H1 (cell line): ENCODE measurements at regions not wholly inside any gene's neighbourhood (a gene's known extent, or its start where the extent isn't known, plus 50 kb on each side); places are given as distances from the start of the nearest gene placed in this dataset.

Experiments
- CTCF ChIA-PET: fragments of 300-600 bp; sonication (Branson Sonifier 250); formaldehyde crosslinking; loops from one replicate; lab custom pipeline; 2021; ENCODE audit not compliant: partially characterized antibody; lab: Charles Lee
- POLR2A ChIA-PET: fragments of 300-600 bp; sonication (Branson Sonifier 250); formaldehyde crosslinking; loops from one replicate; lab custom pipeline; 2021; ENCODE audit warnings: inconsistent platforms; ENCODE audit not compliant: partially characterized antibody; lab: Charles Lee
- DNase-seq, 2 experiments: peaks; one replicate each; pipeline versions ENCODE4 v3.0.0 to v3.0.0-alpha.2; 2010 to 2022; ENCODE audit warnings: low spot score in 2 of 2, low read depth in 1 of 2, mixed read lengths in 1 of 2
- FAIRE-seq: peaks from 2 replicates; lab custom pipeline; 2011; peaks lifted over from hg19 to GRCh38; lab: Jason Lieb, UNC
- H2AFZ ChIP-seq: 2 replicates; pipeline ENCODE4 v1.8.1; 2012; ENCODE audit warnings: low read length, inconsistent platforms
- H2AK5ac ChIP-seq: 2 replicates; pipeline ENCODE4 v1.6.1; 2013; ENCODE audit warnings: low read depth, low read length
- H2BK120ac ChIP-seq: replicated peaks from 2 replicates; pipeline ENCODE3; 2013; ENCODE audit warnings: low read depth, low read length, inconsistent platforms
- H2BK12ac ChIP-seq: 2 replicates; pipeline ENCODE4 v1.6.1; 2013; ENCODE audit warnings: low read depth, low read length
- H2BK15ac ChIP-seq: 2 replicates; pipeline ENCODE4 v1.6.1; 2013; ENCODE audit warnings: low read length
- H2BK20ac ChIP-seq: 2 replicates; pipeline ENCODE4 v1.6.1; 2013; ENCODE audit warnings: low read length
- H2BK5ac ChIP-seq: 2 replicates; pipeline ENCODE4 v1.6.1; 2013; ENCODE audit warnings: low read depth, low read length
- H3K14ac ChIP-seq: 2 replicates; pipeline ENCODE4 v1.6.1; 2013; ENCODE audit warnings: inconsistent platforms; ENCODE audit not compliant: insufficient read length
- H3K18ac ChIP-seq: 2 replicates; pipeline ENCODE4 v1.6.1; 2013; ENCODE audit warnings: low read length; ENCODE audit errors: extremely low read depth
- H3K23ac ChIP-seq: 2 replicates; pipeline ENCODE4 v1.6.1; 2013; ENCODE audit warnings: inconsistent platforms; ENCODE audit not compliant: insufficient read length
- H3K23me2 ChIP-seq: 2 replicates; pipeline ENCODE4 v1.6.1; 2013; ENCODE audit warnings: low read depth, low read length
- H3K27ac ChIP-seq: 2 replicates; pipeline ENCODE4 v1.6.1; 2011; ENCODE audit warnings: low read depth, low read length, inconsistent platforms
- H3K27me3 ChIP-seq, 4 experiments: replicated peaks in 1 of 4; 1 replicate in 1 of 4; 2 replicates in 3 of 4; pipeline versions ENCODE4 v1.6.1 to v1.8.1; 2011 to 2013; ENCODE audit warnings: low read length in 3 of 4, mild to moderate bottlenecking in 3 of 4, inconsistent platforms in 2 of 4, mixed read lengths in 2 of 4, moderate library complexity in 1 of 4; ENCODE audit not compliant: control insufficient read depth in 3 of 4, insufficient read depth in 3 of 4; ENCODE audit errors: extremely low read depth in 1 of 4
- H3K36me3 ChIP-seq, 4 experiments: 2 replicates each; pipeline versions ENCODE4 v1.6.1 to v1.8.1; 2011 to 2013; ENCODE audit warnings: mild to moderate bottlenecking in 4 of 4, low read length in 3 of 4, moderate library complexity in 2 of 4, control low read depth in 1 of 4, inconsistent platforms in 1 of 4; ENCODE audit not compliant: insufficient read depth in 4 of 4, control insufficient read depth in 2 of 4
- H3K4ac ChIP-seq: replicated peaks from 2 replicates; pipeline ENCODE3; 2013; ENCODE audit warnings: low read length, low read depth, mixed read lengths, inconsistent platforms; ENCODE audit not compliant: insufficient read length
- H3K4me1 ChIP-seq, 4 experiments: replicated peaks in 1 of 4; 1 replicate in 1 of 4; 2 replicates in 3 of 4; pipeline versions ENCODE4 v1.6.1 to v1.8.1; 2011 to 2013; ENCODE audit warnings: low read length in 3 of 4, inconsistent platforms in 2 of 4, mixed read lengths in 1 of 4; ENCODE audit not compliant: insufficient read depth in 4 of 4, control insufficient read depth in 3 of 4
- H3K4me2 ChIP-seq, 2 experiments: 2 replicates each; pipeline versions ENCODE4 v1.6.1 to v1.8.1; 2011 to 2013; ENCODE audit warnings: low read depth in 2 of 2, low read length in 2 of 2, control low read depth in 1 of 2, inconsistent platforms in 1 of 2, mild to moderate bottlenecking in 1 of 2; ENCODE audit not compliant: insufficient read depth in 1 of 2
- H3K4me3 ChIP-seq, 4 experiments: fragments of 200-600, 300-600 bp in 1 of 4; sonication (generic), shearing (Covaris generic), sonication (Bioruptor Twin) in 1 of 4; 2 replicates each; pipeline versions ENCODE4 v1.5.1 to v1.8.1; 2011 to 2016; ENCODE audit warnings: low read length in 4 of 4, low read depth in 3 of 4, control low read depth in 2 of 4, inconsistent platforms in 2 of 4, mild to moderate bottlenecking in 2 of 4, mixed read lengths in 1 of 4, moderate library complexity in 1 of 4; ENCODE audit not compliant: insufficient read depth in 2 of 4; ENCODE audit errors: extremely low read depth in 1 of 4
- H3K56ac ChIP-seq: replicated peaks from 2 replicates; pipeline ENCODE3; 2013; ENCODE audit warnings: low read depth, mild to moderate bottlenecking, mixed read lengths, low read length, inconsistent platforms; ENCODE audit not compliant: insufficient read length
- H3K79me1 ChIP-seq: 2 replicates; pipeline ENCODE4 v1.6.1; 2013; ENCODE audit warnings: low read depth, low read length, control low read depth
- H3K79me2 ChIP-seq, 2 experiments: 2 replicates each; pipeline versions ENCODE4 v1.6.1 to v1.8.1; 2012 to 2013; ENCODE audit warnings: low read length in 2 of 2, mild to moderate bottlenecking in 2 of 2, inconsistent platforms in 1 of 2; ENCODE audit not compliant: insufficient read depth in 2 of 2, control insufficient read depth in 1 of 2
- H3K9ac ChIP-seq, 4 experiments: replicated peaks in 1 of 4; 1 replicate in 1 of 4; 2 replicates in 3 of 4; pipeline versions ENCODE4 v1.6.1 to v1.8.1; 2011 to 2013; ENCODE audit warnings: low read depth in 3 of 4, low read length in 3 of 4, control low read depth in 2 of 4, mild to moderate bottlenecking in 2 of 4, moderate library complexity in 2 of 4, inconsistent platforms in 1 of 4; ENCODE audit errors: extremely low read depth in 1 of 4
- H3K9me3 ChIP-seq, 2 experiments: 2 replicates each; pipeline versions ENCODE4 v1.6.1 to v1.8.1; 2012 to 2013; ENCODE audit warnings: mild to moderate bottlenecking in 2 of 2, moderate library complexity in 2 of 2, control low read depth in 1 of 2, inconsistent platforms in 1 of 2, low read depth in 1 of 2, low read length in 1 of 2, mixed read lengths in 1 of 2; ENCODE audit not compliant: insufficient read depth in 2 of 2
- H4K20me1 ChIP-seq, 2 experiments: replicated peaks in 1 of 2; 2 replicates each; pipeline versions ENCODE3 to v1.8.1; 2011 to 2013; ENCODE audit warnings: inconsistent platforms in 2 of 2, low read length in 2 of 2, mild to moderate bottlenecking in 1 of 2; ENCODE audit not compliant: insufficient read depth in 2 of 2, control insufficient read depth in 1 of 2
- H4K5ac ChIP-seq: 2 replicates; pipeline ENCODE4 v1.6.1; 2013; ENCODE audit warnings: low read length, low read depth, mixed read lengths, inconsistent platforms; ENCODE audit not compliant: insufficient read length
- H4K8ac ChIP-seq: 2 replicates; pipeline ENCODE4 v1.8.0; 2013; ENCODE audit warnings: mild to moderate bottlenecking, moderate library complexity, low read length, inconsistent platforms; ENCODE audit not compliant: insufficient read depth; ENCODE audit errors: extremely low read depth
- H4K91ac ChIP-seq: replicated peaks from 2 replicates; pipeline ENCODE3; 2013; ENCODE audit warnings: low read length, mixed read lengths, inconsistent platforms; ENCODE audit not compliant: insufficient read length
- EGR1 ChIP-seq: IDR thresholded peaks from 2 replicates; pipeline ENCODE4 v1.6.1; 2011; ENCODE audit warnings: low read depth, low read length, borderline replicate concordance
- WGBS, 2 experiments: shearing (Covaris generic) in 1 of 2; methylation state at CpG; one replicate each; pipeline versions ENCODE4 v1.1.6 to v1.1.7; 2013 to 2015; ENCODE audit warnings: low lambda C conversion rate in 2 of 2, mixed read lengths in 2 of 2, inconsistent platforms in 1 of 2, low coverage in 1 of 2, missing lambda C conversion rate in 1 of 2; ENCODE audit not compliant: insufficient replicate concordance in 2 of 2, insufficient coverage in 1 of 2, insufficient read length in 1 of 2; ENCODE audit errors: extremely low coverage in 1 of 2, missing lambda C conversion rate in 1 of 2; 5-methylcytosine and 5-hydroxymethylcytosine counted together

DNA sequence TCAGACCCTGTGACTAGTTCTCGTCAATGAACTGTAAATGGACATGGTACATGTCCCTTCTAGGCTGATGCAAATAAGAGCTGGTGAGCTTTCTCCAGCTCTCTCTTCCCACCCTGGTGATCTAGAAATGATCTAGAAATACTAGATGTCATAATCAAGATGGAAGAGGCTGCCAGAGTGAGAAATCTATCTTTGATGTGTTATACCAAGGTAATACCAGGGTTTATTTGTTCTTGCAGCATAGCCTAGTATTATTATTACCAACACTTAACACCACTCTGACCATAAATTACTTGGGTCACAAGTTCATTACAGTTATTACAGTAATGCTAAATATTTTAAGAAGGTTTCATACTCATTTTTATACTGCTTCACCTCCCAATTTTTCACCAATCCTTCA, 138.4 kb upstream of the LMCD1 start:
- FAIRE-seq = no peak
- H3K9me3 ChIP-seq = no peaks in the 10 kb centered on the region
- WGBS, 2 experiments = 86% methylated on average over 1 of the region's 1 CpG; no CpG with 5 or more reads in 1 of the 2 experiments
- no peak overlapping the region for H3K4me3 ChIP-seq
- H4K5ac ChIP-seq = no peak overlapping the region
- H4K8ac ChIP-seq = no peak overlapping the region
- no peak overlapping the region for H2AFZ ChIP-seq
- no peak overlapping the region for H2AK5ac ChIP-seq
- no peak overlapping the region for H3K18ac ChIP-seq
- H3K79me1 ChIP-seq = no peaks in the 10 kb centered on the region
- H3K36me3 ChIP-seq = no peaks in the 10 kb centered on the region
- H3K4me2 ChIP-seq = no peak overlapping the region
- no peak overlapping the region for H3K23ac ChIP-seq
- no peaks in the 10 kb centered on the region; the same call in 1 of the 2 replicates for H3K23me2 ChIP-seq
- no peak overlapping the region for H4K91ac ChIP-seq
- ChIA-PET POLR2A (no interaction called here), CTCF (interaction anchor here (0.8 to 2.5 kb wide), 2 partner anchors 14 to 39 kb away, joined by 3 to 5 read pairs; no protein-coding TSS in a partner anchor)
- DNase-seq = no peak
- no peaks in the 10 kb centered on the region for H4K20me1 ChIP-seq
- H3K27me3 ChIP-seq = no peaks in the 10 kb centered on the region
- H3K27ac ChIP-seq = no peak overlapping the region
- H3K9ac ChIP-seq = no peak overlapping the region
- H2BK120ac ChIP-seq = no peak overlapping the region
- no peak overlapping the region for H3K56ac ChIP-seq
- H3K4ac ChIP-seq = no peak overlapping the region
- H2BK12ac ChIP-seq = no peak overlapping the region
- no peak overlapping the region for H2BK20ac ChIP-seq
- TF ChIP-seq EGR1 = no peak
- H3K4me1 ChIP-seq = no peaks in the 10 kb centered on the region
- H3K79me2 ChIP-seq = no peaks in the 10 kb centered on the region
- 0 out of 2 replicates have a peak overlapping the region, but pooled peaks have one; percentile 61 for H2BK15ac ChIP-seq
- no peak overlapping the region for H2BK5ac ChIP-seq
- H3K14ac ChIP-seq = no peak overlapping the region
